ENCODE measurements at regions not wholly inside any gene's neighbourhood (a gene's known extent, or its start where the extent isn't known, plus 50 kb on each side); places are given as distances from the start of the nearest gene placed in this dataset.

GRCh38 chr17:77449908-77450741 lies 309.4 kb downstream of the SEC14L1 start:
- no peak for TF ChIP-seq CTCF (IDR thresholded peaks at IDR 0.05; ENCODE audit: borderline replicate concordance)
- peak overlapping the region; percentile 66 for H3K4me3 ChIP-seq
- no peaks in the 10 kb centered on the region for H3K9me3 ChIP-seq (replicated peaks)
- no peaks in the 10 kb centered on the region for H3K36me3 ChIP-seq
- intact Hi-C loops (cut with micrococcal nuclease): no loop called here
- peak; percentile 86 for DNase-seq
- H3K4me1 ChIP-seq: peaks cover 88% of the 10 kb centered on the region
- H3K27me3 ChIP-seq (ENCODE audit: low read depth): no peaks in the 10 kb centered on the region
- H3K27ac ChIP-seq (replicated peaks): peak overlapping the region; percentile 86

- Histone ChIP-seq H3K9me3 (replicated peaks) (no peaks in the 10 kb centered on the region), H3K4me3 (peak overlapping the region; percentile 66), H3K36me3 (no peaks in the 10 kb centered on the region), H3K27ac (replicated peaks) (peak overlapping the region; percentile 86), H3K4me1 (peaks cover 88% of the 10 kb centered on the region), H3K27me3 (ENCODE audit: low read depth) (no peaks in the 10 kb centered on the region)
- no peak for DNase-seq
- intact Hi-C loops (cut with micrococcal nuclease): no loop called here
- no peak for TF ChIP-seq CTCF (IDR thresholded peaks at IDR 0.05; ENCODE audit: borderline replicate concordance)
Measured at GRCh38 chr17:77450742-77451244, 310.0 kb downstream of the SEC14L1 start.

GRCh38 chr17:77451245-77451893 lies 310.6 kb downstream of the SEC14L1 start:
- peak overlapping the region; percentile 86 for H3K27ac ChIP-seq (replicated peaks)
- TF ChIP-seq CTCF (IDR thresholded peaks at IDR 0.05; ENCODE audit: borderline replicate concordance): no peak
- H3K4me3 ChIP-seq: peak overlapping the region; percentile 66
- intact Hi-C loops (cut with micrococcal nuclease): no loop called here
- DNase-seq: peak; percentile 77
- H3K36me3 ChIP-seq: no peaks in the 10 kb centered on the region
- no peaks in the 10 kb centered on the region for H3K27me3 ChIP-seq (ENCODE audit: low read depth)
- peaks cover 86% of the 10 kb centered on the region for H3K4me1 ChIP-seq
- H3K9me3 ChIP-seq (replicated peaks): no peaks in the 10 kb centered on the region

GRCh38 chr17:77451894-77452852 lies 311.4 kb downstream of the SEC14L1 start:
- Histone ChIP-seq H3K4me1 (peaks cover 85% of the 10 kb centered on the region), H3K27ac (replicated peaks) (peak overlapping the region; percentile 86), H3K27me3 (ENCODE audit: low read depth) (no peaks in the 10 kb centered on the region), H3K9me3 (replicated peaks) (no peaks in the 10 kb centered on the region), H3K4me3 (peak overlapping the region; percentile 66), H3K36me3 (no peaks in the 10 kb centered on the region)
- intact Hi-C loops (cut with micrococcal nuclease): no loop called here
- TF ChIP-seq CTCF (IDR thresholded peaks at IDR 0.05; ENCODE audit: borderline replicate concordance): no peak
- peak; percentile 76 for DNase-seq

Measured in left ventricle myocardium inferior (tissue), 1 donor.